ENCODE measurements at regions not wholly inside any gene's neighbourhood (a gene's known extent, or its start where the extent isn't known, plus 50 kb on each side); places are given as distances from the start of the nearest gene placed in this dataset.
A peak's percentile ranks its signal among the peaks of the same experiment; 100 is the strongest.

- Histone ChIP-seq H3K4me3 (no peak overlapping the region), H3K27ac (no peak overlapping the region), H3K36me3 (ENCODE audit: insufficient read depth, low read length) (no peaks in the 10 kb centered on the region), H3K9me3 (ENCODE audit: low read depth, low read length) (no peaks in the 10 kb centered on the region), H3K9ac (ENCODE audit: insufficient read length) (no peak overlapping the region)
- DNase-seq (ENCODE audit: low read depth, low spot score) = no peak
- TF ChIP-seq FOXP2 (optimal IDR thresholded peaks at IDR 0.05; ENCODE audit: control extremely low read depth, extremely low read length, insufficient read depth) (no peak), POLR2AphosphoS5 (IDR thresholded peaks at IDR 0.05; ENCODE audit: borderline replicate concordance, low read depth, low read length) (no peak), EZH2 (IDR thresholded peaks at IDR 0.05) (no peak)
Observed at GRCh38 chr18:44035554-44035953, 645.1 kb upstream of the SETBP1 start.

GRCh38 chr18:44036501-44036900, 644.2 kb upstream of the SETBP1 start:
- Histone ChIP-seq H3K9ac (ENCODE audit: insufficient read length) (no peak overlapping the region), H3K4me3 (no peak overlapping the region), H3K27ac (no peak overlapping the region), H3K36me3 (ENCODE audit: insufficient read depth, low read length) (no peaks in the 10 kb centered on the region), H3K9me3 (ENCODE audit: low read depth, low read length) (no peaks in the 10 kb centered on the region)
- no peak for TF ChIP-seq FOXP2 (optimal IDR thresholded peaks at IDR 0.05; ENCODE audit: control extremely low read depth, extremely low read length, insufficient read depth)
- TF ChIP-seq EZH2 (IDR thresholded peaks at IDR 0.05) = no peak
- TF ChIP-seq POLR2AphosphoS5 (IDR thresholded peaks at IDR 0.05; ENCODE audit: borderline replicate concordance, low read depth, low read length) = no peak
- no peak for DNase-seq (ENCODE audit: low read depth, low spot score)

- TF ChIP-seq POLR2AphosphoS5 (IDR thresholded peaks at IDR 0.05; ENCODE audit: borderline replicate concordance, low read depth, low read length) (no peak), EZH2 (IDR thresholded peaks at IDR 0.05) (no peak), FOXP2 (optimal IDR thresholded peaks at IDR 0.05; ENCODE audit: control extremely low read depth, extremely low read length, insufficient read depth) (no peak)
- Histone ChIP-seq H3K36me3 (ENCODE audit: insufficient read depth, low read length) (no peaks in the 10 kb centered on the region), H3K27ac (no peak overlapping the region), H3K9me3 (ENCODE audit: low read depth, low read length) (no peaks in the 10 kb centered on the region), H3K9ac (ENCODE audit: insufficient read length) (no peak overlapping the region), H3K4me3 (no peak overlapping the region)
- DNase-seq (ENCODE audit: low read depth, low spot score) = peak; percentile 26
Observed at GRCh38 chr18:44039216-44039615, 641.5 kb upstream of the SETBP1 start.

GRCh38 chr18:44039826-44040225, 640.9 kb upstream of the SETBP1 start:
- Histone ChIP-seq H3K36me3 (ENCODE audit: insufficient read depth, low read length) (no peaks in the 10 kb centered on the region), H3K27ac (no peak overlapping the region), H3K4me3 (no peak overlapping the region), H3K9me3 (ENCODE audit: low read depth, low read length) (no peaks in the 10 kb centered on the region), H3K9ac (ENCODE audit: insufficient read length) (no peak overlapping the region)
- TF ChIP-seq FOXP2 (optimal IDR thresholded peaks at IDR 0.05; ENCODE audit: control extremely low read depth, extremely low read length, insufficient read depth) = no peak
- no peak for TF ChIP-seq POLR2AphosphoS5 (IDR thresholded peaks at IDR 0.05; ENCODE audit: borderline replicate concordance, low read depth, low read length)
- TF ChIP-seq EZH2 (IDR thresholded peaks at IDR 0.05) = no peak
- DNase-seq (ENCODE audit: low read depth, low spot score) = no peak

- no peaks in the 10 kb centered on the region for H3K36me3 ChIP-seq (ENCODE audit: insufficient read depth, low read length)
- no peak overlapping the region for H3K9ac ChIP-seq (ENCODE audit: insufficient read length)
- TF ChIP-seq EZH2 (IDR thresholded peaks at IDR 0.05) (no peak), FOXP2 (optimal IDR thresholded peaks at IDR 0.05; ENCODE audit: control extremely low read depth, extremely low read length, insufficient read depth) (no peak), POLR2AphosphoS5 (IDR thresholded peaks at IDR 0.05; ENCODE audit: borderline replicate concordance, low read depth, low read length) (no peak)
- DNase-seq (ENCODE audit: low read depth, low spot score) = no peak
- no peaks in the 10 kb centered on the region for H3K9me3 ChIP-seq (ENCODE audit: low read depth, low read length)
- H3K27ac ChIP-seq = no peak overlapping the region
- no peak overlapping the region for H3K4me3 ChIP-seq
Observed at GRCh38 chr18:44041553-44041952, 639.1 kb upstream of the SETBP1 start.

- H3K9ac ChIP-seq (ENCODE audit: insufficient read length) = no peak overlapping the region
- TF ChIP-seq EZH2 (IDR thresholded peaks at IDR 0.05) (no peak), POLR2AphosphoS5 (IDR thresholded peaks at IDR 0.05; ENCODE audit: borderline replicate concordance, low read depth, low read length) (no peak), FOXP2 (optimal IDR thresholded peaks at IDR 0.05; ENCODE audit: control extremely low read depth, extremely low read length, insufficient read depth) (no peak)
- no peak for DNase-seq (ENCODE audit: low read depth, low spot score)
- H3K4me3 ChIP-seq = no peak overlapping the region
- H3K36me3 ChIP-seq (ENCODE audit: insufficient read depth, low read length) = no peaks in the 10 kb centered on the region
- H3K27ac ChIP-seq = no peak overlapping the region
- H3K9me3 ChIP-seq (ENCODE audit: low read depth, low read length) = no peaks in the 10 kb centered on the region
Observed at GRCh38 chr18:44041961-44042360, 638.7 kb upstream of the SETBP1 start.

GRCh38 chr18:44046376-44046975, 634.2 kb upstream of the SETBP1 start:
- no peak overlapping the region for H3K9ac ChIP-seq (ENCODE audit: insufficient read length)
- DNase-seq (ENCODE audit: low read depth, low spot score) = no peak
- H3K36me3 ChIP-seq (ENCODE audit: insufficient read depth, low read length) = no peaks in the 10 kb centered on the region
- no peak overlapping the region for H3K4me3 ChIP-seq
- no peaks in the 10 kb centered on the region for H3K9me3 ChIP-seq (ENCODE audit: low read depth, low read length)
- H3K27ac ChIP-seq = no peak overlapping the region
- TF ChIP-seq EZH2 (IDR thresholded peaks at IDR 0.05) = no peak
- TF ChIP-seq FOXP2 (optimal IDR thresholded peaks at IDR 0.05; ENCODE audit: control extremely low read depth, extremely low read length, insufficient read depth) = no peak
- TF ChIP-seq POLR2AphosphoS5 (IDR thresholded peaks at IDR 0.05; ENCODE audit: borderline replicate concordance, low read depth, low read length) = no peak

- H3K4me3 ChIP-seq = no peak overlapping the region
- no peak overlapping the region for H3K27ac ChIP-seq
- H3K36me3 ChIP-seq (ENCODE audit: insufficient read depth, low read length) = no peaks in the 10 kb centered on the region
- no peak for TF ChIP-seq POLR2AphosphoS5 (IDR thresholded peaks at IDR 0.05; ENCODE audit: borderline replicate concordance, low read depth, low read length)
- no peak for TF ChIP-seq EZH2 (IDR thresholded peaks at IDR 0.05)
- TF ChIP-seq FOXP2 (optimal IDR thresholded peaks at IDR 0.05; ENCODE audit: control extremely low read depth, extremely low read length, insufficient read depth) = no peak
- H3K9ac ChIP-seq (ENCODE audit: insufficient read length) = no peak overlapping the region
- H3K9me3 ChIP-seq (ENCODE audit: low read depth, low read length) = no peaks in the 10 kb centered on the region
- no peak for DNase-seq (ENCODE audit: low read depth, low spot score)
Observed at GRCh38 chr18:44047585-44047984, 633.1 kb upstream of the SETBP1 start.

GRCh38 chr18:44048435-44048834, 632.3 kb upstream of the SETBP1 start:
- TF ChIP-seq POLR2AphosphoS5 (IDR thresholded peaks at IDR 0.05; ENCODE audit: borderline replicate concordance, low read depth, low read length) (no peak), EZH2 (IDR thresholded peaks at IDR 0.05) (no peak), FOXP2 (optimal IDR thresholded peaks at IDR 0.05; ENCODE audit: control extremely low read depth, extremely low read length, insufficient read depth) (no peak)
- no peaks in the 10 kb centered on the region for H3K36me3 ChIP-seq (ENCODE audit: insufficient read depth, low read length)
- no peak overlapping the region for H3K9ac ChIP-seq (ENCODE audit: insufficient read length)
- DNase-seq (ENCODE audit: low read depth, low spot score) = peak; percentile 35
- no peak overlapping the region for H3K4me3 ChIP-seq
- no peaks in the 10 kb centered on the region for H3K9me3 ChIP-seq (ENCODE audit: low read depth, low read length)
- no peak overlapping the region for H3K27ac ChIP-seq

Data from SK-N-MC (cell line).